G401 (cell line): ENCODE measurements at regions not wholly inside any gene's neighbourhood (a gene's known extent, or its start where the extent isn't known, plus 50 kb on each side); places are given as distances from the start of the nearest gene placed in this dataset.

Experiments
- DNase-seq: peaks from one replicate; pipeline ENCODE4 v3.0.0-alpha.2; 2015; ENCODE audit warnings: low spot score
- in situ Hi-C: cut with HindIII; loops from 2 replicates; pipeline ENCODE4 v1.10.0; 2016; ENCODE audit warnings: low sequenced_read_pairs, mixed read lengths

DNA sequence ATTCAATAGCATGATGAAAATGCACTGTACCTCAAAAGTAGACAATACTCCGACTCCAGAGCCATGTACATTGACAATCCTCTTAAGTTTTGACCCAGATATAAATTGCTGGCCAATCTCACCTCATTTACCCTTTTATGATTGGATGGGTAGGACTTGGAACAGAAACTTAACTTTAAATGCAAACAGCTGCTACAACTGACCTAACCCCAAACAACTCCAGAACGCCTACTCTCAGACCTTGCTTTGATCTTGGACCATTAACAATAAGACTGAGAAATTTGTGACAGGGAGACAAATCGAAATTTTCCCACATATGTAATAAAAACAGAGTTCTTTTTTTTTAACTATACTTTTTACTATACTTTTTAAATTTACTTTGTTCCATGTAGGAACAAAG, 200.5 kb upstream of the MCHR2 start:
- in situ Hi-C loops = no loop called here
- no peak for DNase-seq

DNA sequence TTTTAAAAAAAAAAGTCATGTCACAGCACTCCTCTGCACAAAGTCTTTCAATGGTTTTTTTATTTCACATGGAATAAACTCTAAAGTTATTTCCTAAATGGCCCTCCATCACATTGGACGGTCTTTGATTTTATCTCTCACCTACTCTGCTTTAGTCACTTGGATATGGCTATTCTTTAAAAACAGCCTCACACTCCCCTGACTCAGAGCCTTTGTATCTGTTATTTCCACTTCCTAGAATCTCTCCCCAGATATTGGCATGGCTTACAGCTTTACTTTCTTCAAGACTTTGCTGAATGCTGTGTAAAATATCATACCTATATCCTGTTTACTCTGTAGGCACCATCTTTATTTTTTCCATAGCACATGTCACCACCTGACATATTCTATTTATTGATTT, 194.7 kb upstream of the MCHR2 start:
- in situ Hi-C loops = no loop called here
- DNase-seq = no peak

DNA sequence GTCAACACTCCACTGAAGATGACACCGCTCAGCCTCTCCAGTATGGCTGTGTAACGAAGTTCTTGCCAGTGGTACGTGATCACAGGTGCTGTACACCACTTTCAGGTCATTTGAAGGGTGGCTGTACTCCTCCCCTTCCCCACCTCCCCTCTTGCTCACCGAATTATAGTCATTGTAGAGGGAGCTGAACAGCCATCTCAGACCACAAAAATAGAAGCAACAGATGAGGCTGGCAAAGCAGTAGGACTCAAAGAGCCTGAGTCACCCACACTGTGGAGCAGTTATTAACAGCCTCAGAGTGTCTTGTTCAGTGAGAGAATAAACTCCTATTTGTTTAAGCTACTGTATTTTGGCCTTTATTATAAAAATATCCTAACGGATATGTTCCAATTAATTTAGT, 192.5 kb upstream of the MCHR2 start:
- no peak for DNase-seq
- in situ Hi-C loops = no loop called here

- no peak for DNase-seq
- in situ Hi-C loops = no loop called here
Observed at GRCh38 chr6:100185615-100186014, 191.6 kb upstream of the MCHR2 start.

GRCh38 chr6:100184473-100184872, 190.4 kb upstream of the MCHR2 start:
- DNase-seq = no peak
- in situ Hi-C loops = no loop called here

- in situ Hi-C loops = no loop called here
Observed at GRCh38 chr6:100182313-100182712, 188.3 kb upstream of the MCHR2 start.

GRCh38 chr6:100181309-100181708, 187.3 kb upstream of the MCHR2 start:
- DNase-seq = no peak
- in situ Hi-C loops = no loop called here

More at GRCh38 chr6:100182313-100182712, 188.3 kb upstream of the MCHR2 start:
- DNase-seq = no peak

- no peak for DNase-seq
- in situ Hi-C loops = no loop called here
Observed at GRCh38 chr6:100179576-100179975, 185.6 kb upstream of the MCHR2 start.

DNA sequence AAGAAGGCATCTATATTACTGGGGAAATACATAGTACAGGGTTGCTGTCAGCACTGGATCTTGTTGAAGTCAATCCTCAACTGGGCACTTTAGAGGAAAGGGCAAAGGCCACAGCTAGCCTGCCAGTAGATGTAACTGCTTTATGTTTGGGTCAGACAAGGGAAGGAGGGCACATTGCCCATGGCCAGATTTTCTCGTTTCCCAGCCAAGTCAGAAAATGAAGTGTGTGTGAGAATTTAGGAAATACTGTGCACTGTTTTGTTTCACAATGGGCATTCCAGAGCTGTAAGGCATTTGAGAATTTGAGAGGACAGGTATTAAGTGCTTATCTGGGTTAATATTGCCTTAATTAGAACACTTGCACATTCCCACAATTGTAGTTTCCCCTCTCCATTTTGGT, 183.9 kb upstream of the MCHR2 start:
- in situ Hi-C loops = no loop called here
- no peak for DNase-seq

DNA sequence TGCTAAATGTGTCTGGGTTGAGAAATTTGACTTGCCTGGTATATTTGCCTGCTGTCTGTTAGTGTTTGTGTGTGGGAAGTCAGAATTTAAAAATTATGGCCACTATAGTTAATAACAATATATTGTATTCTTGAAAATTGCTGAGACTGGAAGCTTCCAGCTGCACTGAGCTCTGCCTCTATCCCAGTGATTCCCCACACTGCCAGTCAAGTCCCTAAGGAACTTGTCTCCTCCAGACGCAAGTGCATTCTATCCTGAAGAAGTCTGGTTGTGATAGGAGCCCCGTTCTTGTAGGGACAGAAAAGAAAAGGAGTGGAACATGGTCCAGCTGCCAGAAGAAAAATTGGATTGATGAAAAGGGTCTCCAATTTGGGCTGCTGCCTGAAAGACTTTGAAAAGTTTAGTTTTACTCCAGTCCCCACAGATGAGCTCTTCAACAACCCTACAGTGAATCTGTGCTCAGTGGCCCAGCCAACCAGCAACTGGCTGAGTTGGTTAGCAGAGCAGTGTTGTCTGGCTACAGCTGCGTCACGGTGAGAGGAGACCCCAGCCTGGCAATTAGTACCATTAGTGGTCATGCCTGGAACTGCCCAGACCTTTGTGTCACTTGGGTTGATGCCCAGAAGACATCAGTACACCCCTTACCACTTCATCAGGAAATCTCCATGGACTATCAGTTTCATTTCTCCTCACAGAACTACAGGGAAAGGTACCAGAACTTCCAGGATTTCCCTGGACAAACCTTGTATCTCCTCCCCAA, 183.1 kb upstream of the MCHR2 start:
- in situ Hi-C loops = no loop called here
- no peak for DNase-seq

DNA sequence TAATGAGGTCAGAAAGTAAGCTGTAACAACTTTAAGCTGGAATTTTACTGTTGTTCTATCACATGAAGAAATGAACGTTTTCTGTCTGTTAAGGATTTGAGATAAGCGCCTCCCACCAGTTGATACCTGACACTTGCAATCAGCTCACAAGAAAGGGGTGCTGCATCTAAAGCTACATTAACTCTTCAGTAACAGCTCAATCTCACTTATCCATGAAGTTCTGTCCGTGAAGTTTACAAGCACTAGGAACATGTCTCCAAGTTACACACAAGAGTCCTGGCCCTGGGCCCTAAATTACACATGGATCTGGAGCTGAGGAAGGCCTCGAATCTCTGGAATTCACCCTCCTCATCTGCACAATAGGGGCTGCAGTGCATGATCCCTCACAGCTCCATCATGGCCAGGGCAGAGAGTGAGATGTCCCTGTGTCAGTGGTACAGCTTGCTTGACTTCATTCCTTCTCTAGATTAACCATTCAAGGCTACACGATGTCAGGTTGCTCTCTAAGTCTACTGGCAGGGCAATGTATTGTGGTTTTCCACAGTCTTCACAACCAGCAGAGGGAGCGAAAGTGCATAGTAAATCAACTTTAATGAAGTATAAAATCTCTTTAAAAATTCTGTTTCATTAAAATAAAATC, 182.4 kb upstream of the MCHR2 start:
- in situ Hi-C loops = no loop called here
- DNase-seq = no peak

- in situ Hi-C loops = no loop called here
- no peak for DNase-seq
Observed at GRCh38 chr6:100175814-100176310, 181.8 kb upstream of the MCHR2 start.

- in situ Hi-C loops = no loop called here
- DNase-seq = no peak
Observed at GRCh38 chr6:100173211-100173610, 179.2 kb upstream of the MCHR2 start.

GRCh38 chr6:100172322-100172713, 178.3 kb upstream of the MCHR2 start:
- no peak for DNase-seq
- in situ Hi-C loops = no loop called here

DNA sequence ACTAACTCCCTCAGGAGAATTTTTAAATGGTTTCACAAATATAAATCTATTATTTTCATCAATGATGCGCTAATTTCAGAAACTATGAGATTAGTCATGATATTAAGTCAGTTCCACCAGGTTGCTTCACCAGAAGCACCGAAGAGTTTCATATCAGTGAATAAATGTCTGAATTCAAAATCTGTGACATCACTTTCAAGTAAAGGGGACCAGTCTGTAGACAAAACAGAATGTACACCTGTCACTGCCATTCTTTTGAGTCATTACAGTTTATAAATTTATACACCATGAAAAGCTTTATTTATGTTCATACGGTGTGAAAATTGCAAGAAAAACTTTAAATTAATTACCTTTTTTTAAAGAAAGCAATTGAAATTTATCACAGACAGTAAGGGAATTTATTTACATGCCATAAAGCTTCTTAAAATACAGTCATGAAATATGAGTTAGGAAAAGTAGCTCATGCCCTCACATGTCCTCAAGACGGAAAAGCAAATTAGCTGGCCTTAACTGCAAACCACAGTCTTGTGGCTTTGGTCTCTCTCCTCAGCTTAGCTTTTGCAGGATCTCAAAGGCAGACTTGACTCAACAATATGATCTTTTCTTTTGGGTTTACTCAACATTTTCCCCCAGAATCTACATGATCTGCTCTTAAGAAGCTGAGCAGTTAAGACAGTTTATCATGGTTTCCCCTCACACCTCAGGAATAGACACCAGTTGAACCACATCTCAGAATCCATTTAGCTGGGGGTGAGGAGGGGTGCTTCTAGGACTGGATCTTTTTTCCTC, 177.7 kb upstream of the MCHR2 start:
- DNase-seq = no peak

DNA sequence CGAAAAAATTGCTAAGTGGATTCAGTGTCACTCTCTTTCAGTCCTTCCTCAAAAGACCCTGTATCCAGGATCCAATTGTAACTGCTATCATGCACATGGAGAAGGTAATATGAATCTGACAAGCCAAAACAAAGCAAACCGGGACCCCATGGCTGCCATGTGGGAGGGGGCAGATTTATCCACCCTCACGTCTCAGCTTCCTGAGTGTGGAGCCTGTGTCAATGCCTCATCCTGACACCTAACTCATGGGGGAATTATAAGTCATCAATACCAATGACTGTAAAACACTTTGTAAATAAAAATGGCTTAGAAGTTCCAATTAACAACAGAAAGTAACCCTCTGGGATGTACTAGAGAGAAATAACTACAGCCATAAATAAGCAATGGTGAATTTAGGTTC, 174.1 kb upstream of the MCHR2 start:
- in situ Hi-C loops = no loop called here

More for the DNA sequence above, 177.7 kb upstream of the MCHR2 start:
- in situ Hi-C loops = no loop called here

GRCh38 chr6:100167585-100167984, 173.6 kb upstream of the MCHR2 start:
- in situ Hi-C loops = no loop called here
- no peak for DNase-seq

More for the DNA sequence above, 174.1 kb upstream of the MCHR2 start:
- no peak for DNase-seq

DNA sequence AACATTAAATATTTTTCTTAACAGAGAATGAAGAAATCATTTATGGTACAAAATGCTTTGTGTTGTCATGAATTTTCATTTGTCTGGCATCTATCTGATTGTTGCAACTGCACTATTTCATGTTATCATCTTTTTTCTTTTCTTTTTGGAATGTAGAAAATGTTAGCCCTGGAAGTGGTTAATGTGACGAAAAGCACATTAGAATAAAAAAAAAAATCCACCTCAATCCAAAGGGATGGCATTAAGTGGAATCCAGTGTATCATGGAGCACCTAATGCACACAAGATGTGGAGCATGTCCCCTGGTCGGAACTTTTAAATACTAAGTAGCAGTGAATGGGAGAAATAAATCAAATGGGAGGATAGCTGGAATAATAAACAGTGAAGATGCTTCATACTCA, 172.9 kb upstream of the MCHR2 start:
- in situ Hi-C loops = no loop called here
- DNase-seq = no peak

DNA sequence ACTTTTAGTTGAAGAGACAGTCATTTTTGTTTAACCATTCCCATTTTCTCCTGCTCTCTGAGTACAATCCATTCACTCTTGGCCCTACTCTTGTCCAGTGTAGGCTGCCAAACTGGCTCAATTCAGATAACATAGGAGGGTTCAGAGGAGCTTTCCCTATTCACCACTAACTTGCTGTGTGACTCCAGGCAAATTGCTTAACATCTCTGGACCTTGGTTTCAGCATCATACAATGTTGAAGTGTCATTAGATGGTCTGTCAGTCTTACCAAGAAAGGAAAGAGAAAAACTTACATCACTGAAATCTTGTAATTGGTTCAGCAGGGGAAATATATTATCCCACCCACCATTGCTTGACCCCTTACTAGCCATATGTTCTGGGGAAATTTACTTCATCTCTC, 171.4 kb upstream of the MCHR2 start:
- no peak for DNase-seq

GRCh38 chr6:100163035-100163434, 169.0 kb upstream of the MCHR2 start:
- DNase-seq = no peak
- in situ Hi-C loops = no loop called here

More for the DNA sequence above, 171.4 kb upstream of the MCHR2 start:
- in situ Hi-C loops = no loop called here
